Transverse colon (tissue), 4 donors: ENCODE measurements at regions not wholly inside any gene's neighbourhood (a gene's known extent, or its start where the extent isn't known, plus 50 kb on each side); places are given as distances from the start of the nearest gene placed in this dataset.

Source experiments
- DNase-seq: peaks from one replicate; pipeline ENCODE4 v3.0.0-alpha.2; 2019
- H3K27ac ChIP-seq, 4 donors: fragments of 200-600 bp; sonication (generic); 2 replicates each; pipeline ENCODE4 v1.5.1; 2016 to 2018; ENCODE audit warnings: inconsistent platforms in 4 of 4
- H3K27me3 ChIP-seq: fragments of 200-600 bp; sonication (generic); 2 replicates; pipeline ENCODE4 v1.5.1; 2017; ENCODE audit warnings: inconsistent platforms
- H3K36me3 ChIP-seq, 4 donors: fragments of 200-600 bp; sonication (generic); 2 replicates each; pipeline ENCODE4 v1.5.1; 2017 to 2019; ENCODE audit warnings: inconsistent platforms in 4 of 4
- H3K4me1 ChIP-seq, 4 donors: fragments of 200-600 bp; sonication (generic); 2 replicates each; pipeline ENCODE4 v1.5.1; 2017 to 2020; ENCODE audit warnings: inconsistent platforms in 4 of 4
- H3K4me3 ChIP-seq, 4 donors: fragments of 200-600 bp; sonication (generic); 1 replicate in 1 of 4; 2 replicates in 3 of 4; pipeline versions ENCODE4 v1.5.1 to v1.6.1; 2017 to 2019; ENCODE audit warnings: inconsistent platforms in 4 of 4
- H3K9me3 ChIP-seq, 2 donors: fragments of 200-600 bp; sonication (generic); 2 replicates each; pipeline ENCODE4 v1.5.1; 2017 to 2019; ENCODE audit warnings: inconsistent platforms in 2 of 2
- EP300 ChIP-seq: sonication (generic); formaldehyde crosslinking; IDR thresholded peaks from one replicate; pipeline ENCODE4 v1.6.1; 2017; ENCODE audit warnings: antibody characterized with exemption, low read depth
- POLR2A ChIP-seq: fragments of 450-650 bp; IDR thresholded peaks from one replicate; pipeline ENCODE4 v1.6.1; 2016; ENCODE audit warnings: antibody characterized with exemption, mild to moderate bottlenecking, moderate library complexity
- POLR2AphosphoS5 ChIP-seq, 3 donors: sonication (generic); formaldehyde crosslinking; IDR thresholded peaks; one replicate each; pipeline ENCODE4 v1.6.1; 2016; ENCODE audit warnings: antibody characterized with exemption in 3 of 3
- WGBS, 2 donors: methylation state at CpG; one replicate each; pipeline ENCODE4 v1.1.5; 2018; ENCODE audit warnings: low coverage in 1 of 2; 5-methylcytosine and 5-hydroxymethylcytosine counted together
- in situ Hi-C, 4 donors: fragments of 200-750 bp; cut with MboI; loops; one replicate each; pipeline versions ENCODE4 v1.15.0 to v1.15.1; 2017; ENCODE audit warnings: low sequenced_read_pairs in 3 of 4, low pct_ligation_motif_present in 1 of 4, low pct_unique_long_range_greater_than_20kb in 1 of 4
- intact Hi-C: fragments of 100-400 bp; cut with DNase I; formaldehyde crosslinking; loops from one replicate; pipeline ENCODE4 v1.15.1; 2023; ENCODE audit warnings: low total_unique reads
- TF ChIP-seq, protein P1 (sequence below), 5 experiments: fragments of 200-600 bp in 3 of 5; fragments of 450-650 bp in 2 of 5; sonication (generic) in 3 of 5; IDR thresholded peaks; 1 replicate in 2 of 5; 2 replicates in 3 of 5; pipeline ENCODE4 v1.5.1; 2016 to 2017; ENCODE audit warnings: antibody characterized with exemption in 5 of 5, inconsistent platforms in 3 of 5, mild to moderate bottlenecking in 2 of 5, moderate library complexity in 1 of 5

DNA sequence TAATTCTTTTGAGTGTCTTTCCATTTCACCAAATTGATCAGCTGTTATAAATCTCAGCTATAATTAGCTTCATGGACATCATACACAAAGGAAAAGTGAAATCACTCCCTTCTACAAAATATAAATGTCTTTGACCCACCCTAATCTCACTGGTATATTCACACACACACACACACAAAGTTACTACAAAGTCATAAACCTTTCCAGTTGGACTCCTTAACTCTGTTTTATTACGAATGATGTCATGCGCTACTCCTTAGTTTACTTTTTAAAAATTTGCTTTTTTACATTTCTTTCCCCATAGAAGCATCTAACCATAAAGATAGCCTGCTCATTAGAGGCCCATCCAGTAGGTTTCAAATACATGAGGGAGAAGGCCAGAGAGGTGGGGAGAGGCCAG lies 103.0 kb downstream of the SLC30A10 start:
- no peaks in the 10 kb centered on the region for H3K36me3 ChIP-seq
- H3K27ac ChIP-seq: no peak overlapping the region
- H3K27me3 ChIP-seq: peaks cover 7% of the 10 kb centered on the region
- 72 to 86% methylated on average over 2 of the region's 2 CpGs for WGBS, 2 donors
- no peaks in the 10 kb centered on the region for H3K9me3 ChIP-seq
- no peak for DNase-seq
- in situ Hi-C loops: no loop called here
- no peak overlapping the region for H3K4me3 ChIP-seq
- H3K4me1 ChIP-seq: no peaks in the 10 kb centered on the region
- TF ChIP-seq POLR2A (no peak), EP300 (no peak), POLR2AphosphoS5 (IDR thresholded peaks at IDR 0.05) (no peak)
- TF ChIP-seq, protein P1, sequence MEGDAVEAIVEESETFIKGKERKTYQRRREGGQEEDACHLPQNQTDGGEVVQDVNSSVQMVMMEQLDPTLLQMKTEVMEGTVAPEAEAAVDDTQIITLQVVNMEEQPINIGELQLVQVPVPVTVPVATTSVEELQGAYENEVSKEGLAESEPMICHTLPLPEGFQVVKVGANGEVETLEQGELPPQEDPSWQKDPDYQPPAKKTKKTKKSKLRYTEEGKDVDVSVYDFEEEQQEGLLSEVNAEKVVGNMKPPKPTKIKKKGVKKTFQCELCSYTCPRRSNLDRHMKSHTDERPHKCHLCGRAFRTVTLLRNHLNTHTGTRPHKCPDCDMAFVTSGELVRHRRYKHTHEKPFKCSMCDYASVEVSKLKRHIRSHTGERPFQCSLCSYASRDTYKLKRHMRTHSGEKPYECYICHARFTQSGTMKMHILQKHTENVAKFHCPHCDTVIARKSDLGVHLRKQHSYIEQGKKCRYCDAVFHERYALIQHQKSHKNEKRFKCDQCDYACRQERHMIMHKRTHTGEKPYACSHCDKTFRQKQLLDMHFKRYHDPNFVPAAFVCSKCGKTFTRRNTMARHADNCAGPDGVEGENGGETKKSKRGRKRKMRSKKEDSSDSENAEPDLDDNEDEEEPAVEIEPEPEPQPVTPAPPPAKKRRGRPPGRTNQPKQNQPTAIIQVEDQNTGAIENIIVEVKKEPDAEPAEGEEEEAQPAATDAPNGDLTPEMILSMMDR (IDR thresholded peaks at IDR 0.05): no peak
- intact Hi-C loops: no loop called here

DNA sequence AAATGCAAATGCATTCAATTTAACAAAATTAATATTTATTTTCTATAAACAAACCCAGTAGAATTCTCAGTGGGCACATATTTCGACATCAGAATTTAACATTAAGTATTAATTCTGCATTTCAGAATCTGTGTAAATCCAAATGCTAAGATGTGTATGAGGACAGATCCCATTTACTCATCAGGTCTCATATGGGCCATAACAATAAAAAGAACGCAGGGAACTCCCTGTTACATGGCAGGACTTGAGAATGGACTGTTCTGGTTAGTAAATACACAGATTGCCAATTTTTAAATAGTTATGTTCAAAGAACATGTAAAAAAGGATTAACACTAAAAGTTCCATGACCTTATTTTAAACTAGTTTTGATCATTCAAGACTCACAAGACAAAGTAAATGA lies 104.0 kb downstream of the SLC30A10 start:
- intact Hi-C loops: no loop called here
- 63 to 73% methylated on average over 2 of the region's 2 CpGs for WGBS, 2 donors
- in situ Hi-C loops: loop anchor here in 3 of 4 donors (25.0 kb wide), 1 partner anchor 1487 kb away; the partner anchor contains the start of gene TGFB2 (in 3 of the 3)
- H3K27ac ChIP-seq: no peak overlapping the region
- no peaks in the 10 kb centered on the region for H3K4me1 ChIP-seq
- no peak for DNase-seq
- no peak overlapping the region for H3K4me3 ChIP-seq
- H3K36me3 ChIP-seq: no peaks in the 10 kb centered on the region
- TF ChIP-seq POLR2AphosphoS5 (IDR thresholded peaks at IDR 0.05): no peak
- no peak for TF ChIP-seq EP300
- TF ChIP-seq, protein P1 (IDR thresholded peaks at IDR 0.05): no peak
- TF ChIP-seq POLR2A: no peak
- no peaks in the 10 kb centered on the region for H3K9me3 ChIP-seq
- no peaks in the 10 kb centered on the region for H3K27me3 ChIP-seq

DNA sequence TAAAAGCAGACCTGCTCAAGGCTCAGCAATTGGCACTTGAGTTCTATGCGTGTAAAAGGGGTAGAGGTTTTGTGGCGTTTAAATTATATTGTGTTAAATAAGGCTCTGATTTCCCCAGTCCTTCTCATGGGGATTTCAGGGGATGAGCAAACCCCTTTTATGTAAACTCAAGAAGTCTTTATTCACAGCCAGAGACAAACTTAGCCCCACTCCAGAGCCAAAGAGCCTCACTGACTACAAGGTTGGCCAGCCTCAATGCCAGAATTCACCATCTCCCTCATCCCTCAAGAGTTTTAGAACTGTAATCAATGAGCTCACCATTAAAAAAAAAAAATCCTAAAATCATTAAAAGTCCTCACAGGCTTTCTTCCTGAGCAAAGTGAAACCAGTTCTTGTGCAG lies 107.8 kb downstream of the SLC30A10 start:
- Histone ChIP-seq H3K27ac (no peak overlapping the region), H3K27me3 (peaks cover 13% of the 10 kb centered on the region), H3K4me1 (no peaks in the 10 kb centered on the region), H3K4me3 (no peak overlapping the region), H3K36me3 (no peaks in the 10 kb centered on the region), H3K9me3 (no peaks in the 10 kb centered on the region)
- TF ChIP-seq EP300 (no peak), POLR2AphosphoS5 (IDR thresholded peaks at IDR 0.05) (no peak), POLR2A (no peak)
- TF ChIP-seq, protein P1 (IDR thresholded peaks at IDR 0.05): no peak
- intact Hi-C loops: no loop called here
- DNase-seq: no peak
- 75 to 79% methylated on average over 2 of the region's 2 CpGs for WGBS, 2 donors
- in situ Hi-C loops: loop anchor here in 3 of 4 donors (25.0 kb wide), 1 partner anchor 1483 kb away; the partner anchor contains the start of gene TGFB2 (in 3 of the 3)

DNA sequence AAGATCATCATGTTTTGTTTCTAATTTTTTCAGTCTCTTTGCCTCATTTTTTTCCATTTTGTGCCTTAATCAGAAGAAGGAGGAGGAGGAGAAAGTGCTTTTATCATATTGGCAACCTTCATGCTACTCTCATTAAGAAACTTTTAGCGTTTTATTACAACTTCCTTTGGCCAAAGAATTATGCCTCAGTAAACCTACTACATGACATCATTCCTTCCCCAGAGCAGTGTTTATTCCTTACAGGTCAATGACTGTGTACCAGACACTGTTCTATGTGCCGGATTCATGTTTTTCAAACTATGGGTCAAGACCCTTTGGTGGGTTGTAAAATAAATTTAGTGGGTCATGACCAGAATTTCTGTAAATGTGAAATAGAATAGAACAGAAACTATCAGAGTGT lies 110.4 kb downstream of the SLC30A10 start:
- 34 to 50% methylated on average over 2 of the region's 2 CpGs for WGBS, 2 donors
- in situ Hi-C loops: loop anchor here in 3 of 4 donors (25.0 kb wide), 1 partner anchor 1481 kb away; the partner anchor contains the start of gene TGFB2 (in 3 of the 3)

More for the DNA sequence above, 110.4 kb downstream of the SLC30A10 start:
- intact Hi-C loops: no loop called here
- no peak for DNase-seq
- TF ChIP-seq POLR2AphosphoS5 (IDR thresholded peaks at IDR 0.05): no peak
- TF ChIP-seq, protein P1 (IDR thresholded peaks at IDR 0.05): no peak
- no peak for TF ChIP-seq EP300
- no peak for TF ChIP-seq POLR2A
- Histone ChIP-seq H3K9me3 (no peaks in the 10 kb centered on the region), H3K4me3 (no peak overlapping the region), H3K27me3 (peaks cover 18% of the 10 kb centered on the region), H3K36me3 (no peaks in the 10 kb centered on the region), H3K27ac (no peak overlapping the region), H3K4me1 (no peaks in the 10 kb centered on the region)
